NB4 (cell line): ENCODE measurements at regions not wholly inside any gene's neighbourhood (a gene's known extent, or its start where the extent isn't known, plus 50 kb on each side); places are given as distances from the start of the nearest gene placed in this dataset.

Experiments used
- DNase-seq: peaks from one replicate; pipeline ENCODE4 v3.0.0; 2010; ENCODE audit warnings: low read depth
- H3K4me3 ChIP-seq: one replicate; pipeline ENCODE4 v1.5.1; 2011; ENCODE audit warnings: mild to moderate bottlenecking, low read depth, low read length, moderate library complexity
- CTCF ChIP-seq: IDR thresholded peaks from one replicate; pipeline ENCODE4 v1.5.1; 2012; ENCODE audit warnings: low read depth, low read length
- MAX ChIP-seq: IDR thresholded peaks from 2 replicates; pipeline ENCODE4 v1.6.1; 2011; ENCODE audit warnings: low read depth, low read length
- MYC ChIP-seq: IDR thresholded peaks from 2 replicates; pipeline ENCODE4 v1.6.1; 2011; ENCODE audit warnings: low read depth, low read length
- POLR2A ChIP-seq: IDR thresholded peaks from 2 replicates; pipeline ENCODE4 v1.6.1; 2011; ENCODE audit warnings: mild to moderate bottlenecking; ENCODE audit not compliant: insufficient read length; ENCODE audit errors: extremely low read depth

GRCh38 chr1:235011064-235011598, 117.5 kb downstream of the TOMM20 start:
- TF ChIP-seq MYC (no peak), MAX (no peak), CTCF (no peak), POLR2A (no peak)
- peak overlapping the region; percentile 22 for H3K4me3 ChIP-seq
- DNase-seq = peak; percentile 87

GRCh38 chr1:235009561-235010306, 118.9 kb downstream of the TOMM20 start:
- no peak overlapping the region for H3K4me3 ChIP-seq
- no peak for TF ChIP-seq MYC
- no peak for TF ChIP-seq CTCF
- no peak for TF ChIP-seq MAX
- TF ChIP-seq POLR2A = no peak
- no peak for DNase-seq

- TF ChIP-seq MYC = no peak
- TF ChIP-seq MAX = no peak
- TF ChIP-seq CTCF = no peak
- TF ChIP-seq POLR2A = no peak
- no peak overlapping the region for H3K4me3 ChIP-seq
- no peak for DNase-seq
Measured at GRCh38 chr1:235009074-235009473, 119.6 kb downstream of the TOMM20 start.

- DNase-seq = no peak
Measured at GRCh38 chr1:235008239-235008638, 120.4 kb downstream of the TOMM20 start.

GRCh38 chr1:235006816-235007215, 121.8 kb downstream of the TOMM20 start:
- no peak for DNase-seq
- no peak overlapping the region for H3K4me3 ChIP-seq
- no peak for TF ChIP-seq POLR2A
- no peak for TF ChIP-seq MAX
- TF ChIP-seq CTCF = no peak
- TF ChIP-seq MYC = no peak

More at GRCh38 chr1:235008239-235008638, 120.4 kb downstream of the TOMM20 start:
- H3K4me3 ChIP-seq = no peak overlapping the region
- no peak for TF ChIP-seq CTCF
- TF ChIP-seq POLR2A = no peak
- TF ChIP-seq MYC = no peak
- TF ChIP-seq MAX = no peak
